Heart left ventricle (tissue), 13 donors: ENCODE measurements at regions not wholly inside any gene's neighbourhood (a gene's known extent, or its start where the extent isn't known, plus 50 kb on each side); places are given as distances from the start of the nearest gene placed in this dataset.

Experiments used
- CTCF ChIP-seq, 12 donors: fragments of 200-600 bp; sonication (generic) in 4 of 12; IDR thresholded peaks; one replicate each; pipeline versions ENCODE4 v1.5.0 to v1.8.0; 2018 to 2022; ENCODE audit warnings: antibody characterized with exemption in 12 of 12, mild to moderate bottlenecking in 5 of 12
- POLR2A ChIP-seq, 2 donors: fragments of 450-650 bp; IDR thresholded peaks; one replicate each; pipeline ENCODE4 v1.6.1; 2017; ENCODE audit warnings: antibody characterized with exemption in 2 of 2, mild to moderate bottlenecking in 2 of 2, moderate library complexity in 2 of 2
- donor health status: ischemic (EF 13 %, LVEDD 7.1; RV severe dilation, severe dysfunction).
- donor health status: DM: no; HTN: yes; CAD: no.
- donor health status: DM: no; HTN: no; CAD: no.
- donor health status: ischemic (EF 25% LVEDD 6.9; RV normal size, moderate dysfunction).
- donor health status: ischemic (EF 25% LVEDD 5.7; RV mildly dilated, moderate dysfunction).
- donor health status: ischemic (EF 35%, LVEDD 5.7; RV mildly dilated, moderate dysfunction).
- donor health status: nonischemic (EF 11% LVEDD 7.7; RV severe dilation, severe dysfunction).
- donor health status: DM: yes; HTN: yes; CAD: no.
- donor health status: PGD.
- donor health status: ischemic (EF 29% LVEDD 5.4; RV normal size, mild dysfunction).
- donor health status: nonischemic (EF 23%, LVEDD 6.1; RV moderate dilation, normal function).

- TF ChIP-seq CTCF (IDR thresholded peaks at IDR 0.05) (no peak), POLR2A (IDR thresholded peaks at IDR 0.05) (no peak)
Measured at GRCh38 chr11:28878025-28878424, 769.8 kb downstream of the METTL15 start.
